Skin of body (tissue), 1 donor: ENCODE measurements at regions not wholly inside any gene's neighbourhood (a gene's known extent, or its start where the extent isn't known, plus 50 kb on each side); places are given as distances from the start of the nearest gene placed in this dataset.

ENCODE experiments used
- DNase-seq: peaks from one replicate; lab custom pipeline; 2025; lab: John Stamatoyannopoulos, UW

DNA sequence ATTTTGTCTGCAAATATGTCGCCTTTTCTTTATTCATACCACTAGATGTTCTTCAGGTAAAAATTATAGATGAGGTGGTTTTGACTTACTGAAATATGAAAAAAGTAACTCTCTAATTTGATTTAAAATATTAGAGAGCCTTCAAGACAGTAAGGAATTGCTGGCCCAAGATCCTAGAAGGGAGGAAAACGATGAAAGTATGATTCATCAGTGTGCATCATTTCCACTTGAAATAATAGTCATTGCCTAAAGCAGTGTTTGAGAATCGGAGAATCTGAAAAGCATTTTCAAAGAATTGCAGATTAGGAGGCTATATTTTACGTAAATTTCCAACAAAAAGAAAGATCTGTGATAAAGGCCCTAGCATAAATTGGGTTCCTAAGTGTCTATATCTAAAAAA, 1707.9 kb upstream of the PRR20A start:
- DNase-seq: no peak

GRCh38 chr13:55437162-55437561, 1703.6 kb upstream of the PRR20A start:
- DNase-seq: no peak

- DNase-seq: peak; percentile 13
Measured at GRCh38 chr13:55439450-55439849, 1701.3 kb upstream of the PRR20A start.

DNA sequence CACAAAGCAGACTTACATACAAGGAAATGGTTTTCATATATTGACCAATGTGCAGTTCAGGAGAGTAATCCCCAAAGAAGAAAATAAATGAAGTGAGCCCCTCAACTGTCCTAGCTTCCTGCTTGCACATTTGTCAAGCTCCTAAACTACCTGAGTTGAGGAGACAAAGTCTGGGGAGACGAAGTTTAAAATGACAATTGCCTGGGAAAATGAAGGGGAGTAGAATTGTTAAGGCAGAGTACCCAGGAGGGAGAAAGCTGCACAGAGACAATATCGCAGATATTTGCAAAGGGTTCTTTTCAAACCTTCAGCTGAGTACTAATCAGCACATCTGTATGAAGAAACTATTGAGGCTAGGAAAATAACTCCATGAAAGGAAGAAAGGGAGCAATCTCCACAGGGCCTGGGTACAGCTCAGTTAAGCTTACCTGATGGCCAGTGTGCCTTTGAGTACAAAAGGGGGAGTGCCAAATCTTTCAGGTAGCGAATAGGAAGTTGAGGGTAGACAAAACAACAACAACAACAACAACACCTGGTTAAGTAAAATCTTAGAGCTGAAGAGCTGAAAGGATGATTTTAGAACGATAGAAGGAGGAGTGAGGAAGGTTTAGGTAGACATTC, 1700.1 kb upstream of the PRR20A start:
- DNase-seq: no peak

DNA sequence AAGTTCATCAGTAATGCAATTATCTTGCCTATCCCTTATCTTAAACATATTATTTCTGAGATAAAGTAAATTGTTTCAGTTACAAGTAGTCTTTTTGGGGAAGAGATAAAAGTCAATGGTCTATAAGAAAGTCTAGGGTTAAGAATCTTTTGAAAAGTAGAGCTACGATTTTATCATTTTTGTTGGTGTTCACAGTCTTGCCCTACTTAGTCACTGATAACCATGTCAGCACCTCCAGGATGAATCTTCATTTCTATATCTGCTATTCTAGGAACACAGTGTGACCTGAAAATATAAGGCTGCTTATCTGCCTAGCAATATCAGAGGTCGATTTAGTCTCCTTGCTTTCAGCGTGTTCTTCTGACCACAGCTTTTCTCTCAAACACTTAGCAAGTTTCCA, 1676.5 kb upstream of the PRR20A start:
- no peak for DNase-seq

DNA sequence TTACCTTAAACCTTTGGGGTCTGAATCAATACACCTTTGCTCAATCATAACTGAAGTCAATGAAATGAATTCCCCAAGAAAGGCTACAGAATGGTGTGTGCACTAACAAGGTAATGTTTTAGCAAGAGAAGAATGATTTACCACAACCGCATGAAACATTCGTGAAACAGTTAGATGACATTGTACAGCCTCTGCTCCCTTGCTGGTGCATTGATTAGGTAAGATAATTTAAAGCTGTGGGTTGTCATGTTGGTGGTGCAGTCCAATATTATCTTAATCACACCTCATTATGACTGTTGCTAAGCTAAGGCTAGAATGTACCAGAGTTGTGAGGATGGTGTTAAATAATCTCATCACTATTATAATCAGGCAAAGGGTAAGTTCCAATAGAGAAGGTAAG, 1673.2 kb upstream of the PRR20A start:
- no peak for DNase-seq

- no peak for DNase-seq
Measured at GRCh38 chr13:55483626-55484158, 1657.0 kb upstream of the PRR20A start.

GRCh38 chr13:55493297-55493696, 1647.4 kb upstream of the PRR20A start:
- DNase-seq: no peak

- no peak for DNase-seq
Measured at GRCh38 chr13:55497486-55497885, 1643.2 kb upstream of the PRR20A start.

DNA sequence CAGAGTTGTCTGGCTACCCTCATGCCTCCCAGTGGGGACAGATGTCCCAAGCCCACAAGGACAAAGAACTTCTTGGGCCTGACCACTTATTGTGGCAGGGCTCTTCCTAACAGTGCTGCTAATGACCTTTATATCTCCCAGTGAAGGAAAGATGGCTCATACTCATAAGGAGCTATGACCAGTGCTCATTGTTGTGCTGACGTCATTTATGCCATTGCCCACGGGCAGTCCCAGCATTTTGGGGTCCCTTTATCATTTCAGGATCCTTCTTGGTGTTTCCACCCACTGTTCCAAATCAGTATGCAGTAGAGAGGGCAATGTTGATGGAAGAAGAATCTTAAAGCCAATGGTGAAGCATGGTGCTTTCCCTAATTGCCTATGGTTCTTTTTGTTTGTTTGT, 1640.0 kb upstream of the PRR20A start:
- DNase-seq: no peak

- no peak for DNase-seq
Measured at GRCh38 chr13:55516610-55517009, 1624.1 kb upstream of the PRR20A start.

DNA sequence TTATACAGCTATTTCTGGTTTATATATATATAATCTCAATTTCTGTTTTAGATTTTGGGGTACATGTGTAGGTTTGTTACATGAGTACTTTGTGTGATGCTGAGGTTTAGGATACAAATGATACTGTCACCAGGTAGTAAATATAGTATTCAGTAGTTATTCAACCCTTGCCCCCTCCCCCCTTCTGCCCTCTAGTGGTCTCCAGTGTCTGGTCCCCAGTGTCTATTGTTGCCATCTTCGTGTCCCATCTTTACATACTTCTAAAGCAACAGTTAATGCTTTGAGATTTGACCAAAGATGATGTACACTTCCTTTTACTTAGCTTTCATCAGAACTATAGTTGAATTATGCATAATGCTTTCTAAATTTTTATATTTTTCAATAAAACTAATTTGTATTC, 1623.4 kb upstream of the PRR20A start:
- DNase-seq: no peak

DNA sequence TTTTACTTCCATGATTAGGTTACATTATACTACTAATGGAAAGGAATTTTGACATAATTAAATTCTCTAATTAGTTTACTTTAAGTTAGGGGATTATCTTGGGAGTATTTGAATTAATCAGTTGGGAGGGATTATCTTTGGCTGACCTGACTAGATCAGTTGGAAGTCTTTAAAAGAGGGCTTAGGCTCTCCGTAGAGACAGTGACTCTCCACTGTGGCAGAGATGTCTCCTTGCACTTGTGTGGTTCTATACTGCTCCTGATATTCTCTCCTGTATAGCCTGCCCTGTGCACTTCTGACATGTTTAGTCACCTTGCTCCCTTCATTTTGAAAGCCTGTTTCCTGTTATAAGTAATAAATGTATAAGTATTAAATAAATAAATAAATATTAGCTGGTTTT, 1612.3 kb upstream of the PRR20A start:
- DNase-seq: no peak

DNA sequence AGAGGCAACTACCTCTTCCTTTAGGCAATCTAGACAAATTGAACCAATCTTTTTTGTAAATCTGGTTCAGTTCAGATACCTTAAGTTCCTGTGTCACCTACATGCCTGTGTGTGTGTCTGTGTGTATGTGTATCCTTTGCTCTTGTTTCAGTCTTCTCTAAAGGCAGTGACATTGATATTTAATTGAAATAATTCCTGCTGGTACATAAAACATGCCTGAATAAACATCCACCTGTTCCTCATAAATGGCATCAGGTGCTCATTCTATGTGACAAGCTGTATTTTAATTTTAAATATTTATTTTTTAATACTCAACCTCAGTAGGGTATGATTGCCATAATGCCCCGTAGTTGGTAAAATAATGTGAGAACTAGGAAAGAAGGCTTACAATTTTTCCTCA, 1606.4 kb upstream of the PRR20A start:
- no peak for DNase-seq

DNA sequence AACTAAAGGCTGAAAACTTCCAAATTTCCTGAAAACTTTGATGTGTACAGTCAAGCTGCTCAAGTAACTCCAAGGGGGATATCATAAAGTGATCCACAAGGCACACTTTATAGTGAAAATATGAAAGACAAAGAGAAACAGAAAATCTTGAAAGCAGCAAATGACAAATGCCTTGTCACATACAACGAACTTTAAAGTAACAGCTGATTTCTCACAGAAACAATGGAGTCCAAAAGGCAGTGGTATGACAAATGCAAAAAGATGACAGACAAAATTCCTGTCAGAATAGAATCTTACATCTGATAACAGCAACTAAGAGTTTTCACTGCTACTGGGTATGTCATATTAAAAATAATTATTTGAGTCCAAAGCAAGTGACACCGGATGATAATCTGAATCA, 1602.3 kb upstream of the PRR20A start:
- no peak for DNase-seq

DNA sequence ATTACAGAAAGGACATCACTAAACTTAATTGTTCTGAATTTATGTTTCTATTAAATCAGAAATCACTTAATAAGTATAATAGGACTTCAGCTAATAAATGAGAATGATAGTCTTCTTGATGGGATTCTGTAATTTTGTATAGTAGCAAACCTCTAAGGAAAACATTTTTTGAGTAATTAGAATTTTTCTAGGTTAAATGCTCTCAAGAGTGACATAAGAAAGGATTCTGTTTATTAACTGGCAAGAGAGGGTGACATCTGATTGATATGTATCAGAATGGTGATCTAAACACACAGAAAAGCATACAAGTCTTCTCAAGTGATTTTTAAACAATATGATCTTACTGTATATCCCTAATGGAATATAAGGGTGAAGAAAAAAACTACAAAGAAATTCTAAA, 1597.7 kb upstream of the PRR20A start:
- DNase-seq: no peak

- DNase-seq: no peak
Measured at GRCh38 chr13:55550624-55551023, 1590.1 kb upstream of the PRR20A start.

DNA sequence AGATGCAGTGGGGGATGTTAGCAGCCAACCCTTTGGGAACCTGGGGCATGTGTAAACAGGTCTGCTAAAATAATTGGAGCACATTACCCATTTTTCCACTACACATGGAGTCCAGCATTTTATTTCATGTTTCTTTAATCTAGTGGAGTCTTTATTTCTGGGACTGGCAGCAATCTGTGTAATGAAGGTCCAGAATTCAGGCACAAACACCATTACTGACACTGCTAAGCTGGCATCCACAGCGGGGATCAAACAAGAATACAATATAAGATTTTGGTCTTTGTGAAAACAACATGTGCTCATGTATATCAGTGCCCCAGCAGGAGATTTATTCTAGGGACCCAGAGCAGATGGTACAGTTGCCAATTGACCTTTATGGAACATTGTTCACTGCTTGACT, 1587.0 kb upstream of the PRR20A start:
- no peak for DNase-seq

GRCh38 chr13:55554741-55555140, 1586.0 kb upstream of the PRR20A start:
- DNase-seq: no peak

- DNase-seq: no peak
Measured at GRCh38 chr13:55560331-55560730, 1580.4 kb upstream of the PRR20A start.

DNA sequence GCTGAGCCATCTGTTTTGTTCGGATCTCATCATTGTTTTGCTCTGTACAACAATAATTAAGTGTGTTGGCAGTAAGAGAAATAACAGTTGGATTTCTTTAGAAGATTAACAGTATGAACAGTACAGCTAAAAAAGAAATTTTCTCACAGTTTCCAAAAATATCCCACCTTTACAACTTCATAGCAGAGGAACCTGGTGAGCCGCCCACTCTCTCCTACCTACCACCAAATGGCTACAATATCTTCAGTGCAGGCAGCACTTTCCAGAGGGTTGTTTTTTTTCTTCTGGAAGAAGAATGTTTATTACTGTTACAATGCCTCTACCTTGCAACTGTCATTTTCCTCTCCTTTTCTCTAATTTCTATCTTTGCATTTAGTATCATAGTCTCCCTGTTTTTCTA, 1577.5 kb upstream of the PRR20A start:
- no peak for DNase-seq

DNA sequence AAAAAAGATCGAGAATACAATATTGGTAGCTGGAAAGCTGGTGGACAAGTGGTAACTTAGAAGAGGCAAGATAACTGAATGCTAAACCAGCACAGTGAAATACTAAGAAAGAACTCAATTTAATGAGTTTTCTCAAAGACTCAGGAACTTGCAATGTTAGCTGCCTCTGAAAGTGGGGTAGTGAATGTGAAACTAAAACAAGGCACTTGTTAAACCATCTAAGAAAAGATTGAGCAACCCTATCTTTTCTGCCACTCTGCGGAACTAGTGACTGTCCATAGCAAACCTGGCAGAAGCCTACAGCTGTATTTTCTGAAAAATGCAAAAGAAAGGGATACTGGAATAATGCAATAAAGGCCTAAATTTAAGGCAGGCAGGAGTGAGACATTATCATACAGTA, 1574.4 kb upstream of the PRR20A start:
- DNase-seq: no peak

DNA sequence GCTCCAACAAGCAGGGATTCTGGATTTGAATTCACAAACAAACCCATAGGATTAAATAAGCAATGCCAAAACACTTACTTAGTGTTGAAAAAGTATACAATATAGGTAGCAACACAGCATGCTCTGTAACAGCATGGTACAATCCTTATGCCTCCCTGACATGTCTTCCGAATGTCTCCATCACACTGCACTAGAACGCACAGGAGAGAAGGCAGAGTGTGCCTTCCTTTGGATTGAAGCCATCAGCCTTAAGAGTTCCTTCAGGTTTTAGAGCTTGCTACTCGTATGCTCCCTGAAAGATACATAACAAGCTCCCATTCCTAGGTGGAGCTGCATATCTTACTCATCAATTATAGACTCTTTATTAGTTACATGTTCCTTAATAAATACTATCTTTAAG, 1573.9 kb upstream of the PRR20A start:
- no peak for DNase-seq
